ENCODE measurements at regions not wholly inside any gene's neighbourhood (a gene's known extent, or its start where the extent isn't known, plus 50 kb on each side); places are given as distances from the start of the nearest gene placed in this dataset.

DNA sequence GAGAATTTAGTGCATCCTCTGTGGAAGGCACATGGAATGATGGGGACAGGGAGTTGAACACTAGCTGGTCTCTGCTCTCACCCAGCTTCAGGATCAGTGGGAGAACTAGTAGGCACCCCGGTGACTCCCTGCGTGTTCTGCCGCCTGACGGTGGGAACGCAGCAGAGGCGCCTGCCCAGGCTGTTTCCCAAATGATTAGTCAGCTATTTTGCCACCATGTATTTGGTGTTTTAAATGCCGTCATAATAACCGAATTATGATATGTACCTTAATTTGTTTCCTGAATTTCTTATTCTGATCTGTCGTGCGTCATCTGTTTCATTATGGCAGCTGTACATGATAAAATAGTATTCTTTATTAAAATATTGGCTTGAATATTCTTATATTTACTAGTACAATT lies 115.9 kb upstream of the GJB6 start:
- TF ChIP-seq CTCF (IDR thresholded peaks at IDR 0.05; ENCODE audit: low read depth, low read length), result no peak
- no peaks in the 10 kb centered on the region for H3K36me3 ChIP-seq

DNA sequence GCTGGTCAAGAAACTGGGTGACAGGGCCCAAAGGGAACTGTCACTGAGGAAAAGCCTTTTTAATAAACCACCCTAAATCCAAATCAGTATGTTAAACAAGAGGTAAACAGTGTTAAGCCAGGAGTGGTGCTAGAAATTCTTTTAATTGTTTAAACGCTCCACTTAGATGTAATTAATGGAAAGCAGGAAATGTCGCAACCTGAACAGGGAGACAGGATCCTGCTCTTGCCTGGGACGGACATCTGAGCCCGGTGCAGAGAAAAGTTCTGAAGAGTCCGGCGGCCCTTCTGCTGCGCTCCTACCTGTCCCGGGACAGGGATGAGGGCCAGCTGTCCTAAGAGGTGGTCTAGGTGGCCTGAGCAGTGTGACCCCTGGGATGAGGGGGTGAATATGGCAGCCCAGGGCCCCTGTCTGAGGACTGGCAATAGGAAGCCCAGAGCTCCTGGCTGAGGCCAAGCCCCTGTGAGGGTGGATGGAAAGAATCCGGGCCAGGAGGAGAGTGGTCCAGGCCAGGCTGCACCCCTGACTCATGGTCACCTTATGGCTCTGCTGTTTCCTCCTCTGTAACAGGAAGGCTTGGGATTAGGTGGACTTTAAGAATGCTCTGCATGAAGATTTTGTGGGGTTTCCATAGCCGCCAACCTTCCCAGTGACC lies 112.8 kb upstream of the GJB6 start:
- H3K4me3 ChIP-seq (ENCODE audit: low read depth, low read length), result no peak overlapping the region
- no peak for TF ChIP-seq CTCF (IDR thresholded peaks at IDR 0.05; ENCODE audit: low read depth, low read length)
- H3K27me3 ChIP-seq, result no peaks in the 10 kb centered on the region
- no peaks in the 10 kb centered on the region for H3K4me1 ChIP-seq
- no peak for DNase-seq
- no peaks in the 10 kb centered on the region for H3K36me3 ChIP-seq
- H3K9me3 ChIP-seq, result no peaks in the 10 kb centered on the region

More for the DNA sequence above, 115.9 kb upstream of the GJB6 start:
- no peak for DNase-seq
- no peaks in the 10 kb centered on the region for H3K9me3 ChIP-seq
- H3K4me3 ChIP-seq (ENCODE audit: low read depth, low read length), result no peak overlapping the region
- no peaks in the 10 kb centered on the region for H3K27me3 ChIP-seq
- no peaks in the 10 kb centered on the region for H3K4me1 ChIP-seq

DNA sequence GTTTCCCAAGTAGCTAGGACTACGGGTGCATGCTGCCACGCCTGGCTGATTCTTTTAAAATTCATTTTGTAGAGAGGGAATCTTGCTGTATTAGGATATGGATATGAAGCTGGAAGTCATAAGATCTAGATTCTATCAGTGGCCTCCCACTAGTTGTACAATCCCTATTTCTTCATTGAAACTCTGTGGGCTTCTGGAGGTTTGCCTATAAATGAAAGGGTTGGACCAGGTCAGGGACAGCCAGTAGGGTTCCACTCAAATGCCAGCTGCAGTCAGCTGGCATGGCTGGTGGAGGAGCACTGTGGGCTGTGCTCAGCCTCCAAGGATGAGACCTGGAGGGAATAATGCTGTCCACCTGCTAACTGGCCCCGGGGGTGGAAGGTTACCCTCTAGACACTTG lies 110.2 kb upstream of the GJB6 start:
- no peak overlapping the region for H3K4me3 ChIP-seq (ENCODE audit: low read depth, low read length)
- H3K9me3 ChIP-seq, result no peaks in the 10 kb centered on the region
- no peak for TF ChIP-seq CTCF (IDR thresholded peaks at IDR 0.05; ENCODE audit: low read depth, low read length)
- H3K4me1 ChIP-seq, result no peaks in the 10 kb centered on the region
- H3K27me3 ChIP-seq, result no peaks in the 10 kb centered on the region
- DNase-seq, result no peak
- H3K36me3 ChIP-seq, result no peaks in the 10 kb centered on the region

DNA sequence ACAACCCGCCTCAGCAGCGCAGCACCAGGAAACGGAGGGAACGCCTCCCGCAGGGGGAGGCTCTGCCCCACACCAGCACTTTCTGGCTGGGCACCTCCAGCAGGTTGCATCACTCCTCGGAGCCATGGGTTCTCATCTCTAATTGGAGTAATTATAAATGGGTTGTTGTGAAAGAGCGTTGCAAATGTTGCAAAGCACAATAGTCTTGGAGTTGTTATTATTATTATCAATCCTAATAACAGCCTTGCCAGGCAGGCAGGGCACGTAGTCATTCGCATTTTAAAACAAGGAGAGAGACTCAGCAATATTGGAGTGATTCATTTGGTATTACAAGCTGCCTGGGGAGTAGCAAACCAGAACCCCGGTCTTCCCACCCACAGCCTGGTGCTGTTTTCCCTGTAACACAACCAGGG lies 108.6 kb upstream of the GJB6 start:
- Histone ChIP-seq H3K36me3 (no peaks in the 10 kb centered on the region), H3K4me1 (no peaks in the 10 kb centered on the region), H3K27me3 (no peaks in the 10 kb centered on the region), H3K9me3 (no peaks in the 10 kb centered on the region), H3K4me3 (ENCODE audit: low read depth, low read length) (no peak overlapping the region; the same call in 1 of the 2 replicates)
- TF ChIP-seq CTCF (IDR thresholded peaks at IDR 0.05; ENCODE audit: low read depth, low read length), result no peak
- no peak for DNase-seq

- no peaks in the 10 kb centered on the region for H3K9me3 ChIP-seq
- no peak overlapping the region; the same call in 1 of the 2 replicates for H3K4me3 ChIP-seq (ENCODE audit: low read depth, low read length)
- no peaks in the 10 kb centered on the region for H3K4me1 ChIP-seq
- no peaks in the 10 kb centered on the region for H3K27me3 ChIP-seq
- DNase-seq, result no peak
- no peak for TF ChIP-seq CTCF (IDR thresholded peaks at IDR 0.05; ENCODE audit: low read depth, low read length)
- H3K36me3 ChIP-seq, result no peaks in the 10 kb centered on the region
Observed at GRCh38 chr13:20340136-20340758, 108.1 kb upstream of the GJB6 start.

DNA sequence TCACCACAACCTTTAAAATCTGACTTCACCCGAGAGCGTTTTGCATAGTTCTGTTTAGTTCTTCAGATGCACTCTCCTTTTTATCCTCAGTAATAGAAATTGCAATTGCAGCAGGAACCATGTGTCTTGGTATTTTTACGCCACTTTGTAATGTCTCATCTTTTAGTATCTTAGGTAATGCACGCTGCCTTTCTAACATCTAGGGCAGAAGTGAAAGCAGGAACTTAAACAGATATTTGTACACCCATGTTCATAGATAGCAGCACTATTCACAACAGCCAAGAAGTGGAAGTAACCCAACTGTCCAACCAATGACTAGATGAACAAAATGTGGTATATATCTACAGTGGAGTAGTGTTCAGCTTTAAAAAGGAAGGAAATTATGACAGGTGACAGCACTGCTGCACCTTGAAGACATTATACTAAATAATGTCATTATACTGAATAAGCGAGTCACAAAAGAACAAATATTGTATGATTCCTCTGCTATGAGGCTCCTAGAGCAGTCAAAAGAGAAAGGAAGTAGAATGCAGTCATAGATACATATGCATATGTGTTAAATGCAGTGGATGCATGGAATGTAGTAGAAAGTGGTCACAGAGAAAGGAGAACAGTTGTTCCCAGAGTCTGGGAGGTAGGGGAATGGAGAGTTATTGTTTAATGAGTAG lies 105.9 kb upstream of the GJB6 start:
- H3K4me3 ChIP-seq (ENCODE audit: low read depth, low read length), result no peak overlapping the region
- no peak for DNase-seq
- no peak for TF ChIP-seq CTCF (IDR thresholded peaks at IDR 0.05; ENCODE audit: low read depth, low read length)
- no peaks in the 10 kb centered on the region for H3K4me1 ChIP-seq
- no peaks in the 10 kb centered on the region for H3K36me3 ChIP-seq
- no peaks in the 10 kb centered on the region for H3K9me3 ChIP-seq
- no peaks in the 10 kb centered on the region for H3K27me3 ChIP-seq

Data from BE2C (cell line).